A673 (cell line): ENCODE measurements at regions not wholly inside any gene's neighbourhood (a gene's known extent, or its start where the extent isn't known, plus 50 kb on each side); places are given as distances from the start of the nearest gene placed in this dataset.

ENCODE experiments used
- BruUV-seq: library from RNA; stranded (reverse); fragments of 400-500 nt; replicated peaks from 2 replicates; lab custom pipeline; 2021; lab: Mats Ljungman, UMichigan
- CTCF ChIA-PET: fragments of 300-600 bp; sonication (Branson Sonifier 250); formaldehyde crosslinking; loops from one replicate; lab custom pipeline; 2022; ENCODE audit warnings: antibody characterized with exemption; lab: Charles Lee
- POLR2A ChIA-PET: fragments of 300-600 bp; sonication (Branson Sonifier 250); formaldehyde crosslinking; loops from one replicate; lab custom pipeline; 2022; ENCODE audit warnings: antibody characterized with exemption; ENCODE audit not compliant: low non-redundant PET; lab: Charles Lee
- DNase-seq: peaks from one replicate; pipeline ENCODE4 v3.0.0-alpha.2; 2015; ENCODE audit warnings: low spot score
- H3K27ac ChIP-seq: fragments of 200-600 bp; sonication (generic); 2 replicates; pipeline ENCODE4 v1.5.1; 2016; ENCODE audit warnings: mixed run types, low read depth, mild to moderate bottlenecking, mixed read lengths, antibody characterized with exemption, low read length; ENCODE audit not compliant: poor library complexity, severe bottlenecking
- H3K27me3 ChIP-seq: fragments of 200-600 bp; sonication (generic); replicated peaks from 2 replicates; pipeline ENCODE4 v1.6.1; 2017; ENCODE audit warnings: mixed run types, low read depth, mild to moderate bottlenecking, mixed read lengths, antibody characterized with exemption, low read length; ENCODE audit not compliant: insufficient read depth, poor library complexity
- H3K36me3 ChIP-seq: fragments of 200-600 bp; sonication (generic); 2 replicates; pipeline ENCODE4 v1.6.1; 2016; ENCODE audit warnings: mixed run types, mild to moderate bottlenecking, mixed read lengths, antibody characterized with exemption, low read length; ENCODE audit not compliant: insufficient read depth, poor library complexity, severe bottlenecking
- H3K4me1 ChIP-seq: fragments of 200-600 bp; sonication (generic); 2 replicates; pipeline ENCODE4 v1.6.1; 2017; ENCODE audit warnings: mixed run types, mild to moderate bottlenecking, mixed read lengths, antibody characterized with exemption, low read length; ENCODE audit not compliant: insufficient read depth, poor library complexity, severe bottlenecking
- H3K4me3 ChIP-seq: fragments of 200-600 bp; sonication (generic); 2 replicates; pipeline ENCODE4 v1.5.1; 2016; ENCODE audit warnings: low read depth, mixed run types, mild to moderate bottlenecking, mixed read lengths, low read length; ENCODE audit not compliant: poor library complexity, severe bottlenecking
- H3K9me3 ChIP-seq: fragments of 200-600 bp; sonication (generic); 2 replicates; pipeline ENCODE4 v1.6.1; 2016; ENCODE audit warnings: mixed run types, low read depth, mild to moderate bottlenecking, mixed read lengths, antibody characterized with exemption, low read length; ENCODE audit not compliant: poor library complexity, severe bottlenecking
- EZH2 ChIP-seq: fragments of 200-600 bp; sonication (generic); IDR thresholded peaks from 2 replicates; pipeline ENCODE4 v1.6.1; 2017; ENCODE audit warnings: borderline replicate concordance, low read depth, mild to moderate bottlenecking, mixed read lengths, antibody characterized with exemption, low read length; ENCODE audit not compliant: poor library complexity, severe bottlenecking
- intact Hi-C: fragments of 100-400 bp; cut with micrococcal nuclease; formaldehyde crosslinking; loops from one replicate; pipeline ENCODE4 v1.10.0; 2022; ENCODE audit not compliant: unreplicated experiment
- TF ChIP-seq, protein P1 (sequence below): fragments of 300-800, 200-600 bp; sonication (generic); conservative IDR thresholded peaks from 2 replicates; pipeline ENCODE4 v1.5.1; 2017; ENCODE audit warnings: low read depth, mild to moderate bottlenecking, antibody characterized with exemption, low read length, moderate library complexity, mixed read lengths

DNA sequence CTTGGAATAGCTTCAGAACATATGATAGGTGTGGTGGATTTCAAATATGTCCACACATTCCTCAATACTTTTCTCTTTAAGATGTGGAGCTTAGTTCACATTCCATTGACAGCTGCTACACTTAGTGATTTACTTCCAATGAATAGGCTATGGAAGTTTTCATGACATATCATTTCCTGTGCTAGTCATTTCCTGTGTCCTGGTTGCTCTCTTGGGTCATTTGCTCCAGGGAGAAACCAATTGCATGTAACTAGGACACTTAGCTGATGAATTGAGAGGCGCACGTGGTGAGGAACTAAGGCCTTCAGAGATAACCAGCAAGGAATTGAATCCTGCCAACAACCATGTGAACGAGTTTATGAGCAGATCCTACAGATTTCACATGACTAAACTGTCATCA lies 120.9 kb downstream of the SLC17A6 start:
- ChIA-PET CTCF (no interaction called here), POLR2A (no interaction called here)
- Histone ChIP-seq H3K27ac (peak overlapping the region; percentile 75), H3K4me1 (peaks cover 24% of the 10 kb centered on the region), H3K36me3 (no peaks in the 10 kb centered on the region), H3K27me3 (no peaks in the 10 kb centered on the region), H3K9me3 (no peaks in the 10 kb centered on the region), H3K4me3 (no peak overlapping the region)
- no TSS peak for BruUV-seq
- intact Hi-C loops: no loop called here
- TF ChIP-seq EZH2: no peak
- TF ChIP-seq, protein P1, sequence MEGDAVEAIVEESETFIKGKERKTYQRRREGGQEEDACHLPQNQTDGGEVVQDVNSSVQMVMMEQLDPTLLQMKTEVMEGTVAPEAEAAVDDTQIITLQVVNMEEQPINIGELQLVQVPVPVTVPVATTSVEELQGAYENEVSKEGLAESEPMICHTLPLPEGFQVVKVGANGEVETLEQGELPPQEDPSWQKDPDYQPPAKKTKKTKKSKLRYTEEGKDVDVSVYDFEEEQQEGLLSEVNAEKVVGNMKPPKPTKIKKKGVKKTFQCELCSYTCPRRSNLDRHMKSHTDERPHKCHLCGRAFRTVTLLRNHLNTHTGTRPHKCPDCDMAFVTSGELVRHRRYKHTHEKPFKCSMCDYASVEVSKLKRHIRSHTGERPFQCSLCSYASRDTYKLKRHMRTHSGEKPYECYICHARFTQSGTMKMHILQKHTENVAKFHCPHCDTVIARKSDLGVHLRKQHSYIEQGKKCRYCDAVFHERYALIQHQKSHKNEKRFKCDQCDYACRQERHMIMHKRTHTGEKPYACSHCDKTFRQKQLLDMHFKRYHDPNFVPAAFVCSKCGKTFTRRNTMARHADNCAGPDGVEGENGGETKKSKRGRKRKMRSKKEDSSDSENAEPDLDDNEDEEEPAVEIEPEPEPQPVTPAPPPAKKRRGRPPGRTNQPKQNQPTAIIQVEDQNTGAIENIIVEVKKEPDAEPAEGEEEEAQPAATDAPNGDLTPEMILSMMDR: no peak
- DNase-seq: peak; percentile 93

DNA sequence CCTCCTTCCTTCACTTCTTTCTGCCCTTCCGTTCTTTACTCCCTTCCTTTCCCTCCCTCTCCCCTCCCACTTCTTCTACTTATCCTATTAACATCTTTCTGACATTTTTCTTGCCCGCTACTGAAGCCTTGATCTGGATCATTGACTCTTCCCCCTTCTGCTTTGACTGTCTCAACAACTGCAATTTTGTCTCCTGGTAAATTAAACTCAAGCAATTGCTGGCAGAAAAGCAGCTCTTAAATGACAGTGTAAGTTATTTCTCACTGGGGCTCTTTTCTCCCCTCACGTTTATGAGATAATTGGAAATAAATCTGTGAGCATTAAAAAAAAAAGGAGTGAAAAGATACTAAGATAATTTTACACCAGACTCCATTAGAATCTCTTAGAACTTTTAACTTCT lies 120.0 kb downstream of the SLC17A6 start:
- ChIA-PET CTCF (no interaction called here), POLR2A (no interaction called here)
- intact Hi-C loops: no loop called here
- Histone ChIP-seq H3K36me3 (no peaks in the 10 kb centered on the region), H3K4me3 (no peak overlapping the region), H3K27me3 (no peaks in the 10 kb centered on the region), H3K4me1 (peaks cover 24% of the 10 kb centered on the region), H3K27ac (peak overlapping the region; percentile 65), H3K9me3 (no peaks in the 10 kb centered on the region)
- TF ChIP-seq, protein P1: no peak
- no peak for TF ChIP-seq EZH2
- DNase-seq: peak; percentile 67
- BruUV-seq: TSS peak; percentile 67

DNA sequence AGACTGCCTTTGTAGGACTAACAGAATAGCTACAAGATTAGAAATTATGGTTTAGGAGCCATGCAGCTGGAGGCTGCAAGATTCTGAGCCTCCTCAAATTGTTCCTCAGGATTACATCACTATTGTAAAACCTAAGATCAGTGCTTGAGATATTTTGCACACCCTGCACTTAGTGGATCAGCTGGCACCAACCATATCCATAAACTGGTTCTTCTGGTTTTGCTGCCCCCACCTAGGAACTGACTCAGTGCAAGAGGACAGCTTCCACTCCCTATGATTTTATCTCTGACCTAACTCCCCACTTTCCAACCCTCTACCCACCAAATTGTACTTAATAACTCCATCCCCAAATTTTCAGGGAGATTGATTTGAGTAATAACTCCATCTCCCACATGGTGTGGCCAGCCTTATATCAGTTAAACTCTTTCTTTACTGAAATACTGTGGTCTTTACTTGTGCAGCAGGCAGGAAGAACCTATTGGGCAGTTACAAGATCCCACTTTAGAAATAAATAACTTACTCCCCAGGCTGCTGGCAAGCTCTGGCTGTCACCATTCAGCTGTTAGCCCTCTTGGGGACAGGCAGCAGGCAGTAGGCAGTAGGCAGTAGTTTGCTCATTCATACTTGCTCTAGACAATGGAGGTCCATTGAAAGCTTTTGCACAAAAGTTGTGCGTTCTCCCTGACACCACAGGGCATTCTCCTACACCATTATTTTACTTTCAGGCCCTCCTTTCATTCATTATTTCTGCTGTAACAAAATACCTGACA lies 119.0 kb downstream of the SLC17A6 start:
- Histone ChIP-seq H3K36me3 (no peaks in the 10 kb centered on the region), H3K4me1 (peaks cover 24% of the 10 kb centered on the region), H3K27me3 (no peaks in the 10 kb centered on the region), H3K9me3 (no peaks in the 10 kb centered on the region), H3K4me3 (no peak overlapping the region), H3K27ac (peak overlapping the region; percentile 65)
- BruUV-seq: no TSS peak
- ChIA-PET POLR2A (no interaction called here), CTCF (no interaction called here)
- DNase-seq: peak; percentile 57
- intact Hi-C loops: no loop called here
- no peak for TF ChIP-seq EZH2
- TF ChIP-seq, protein P1: no peak
